Liver (tissue), 3 donors: ENCODE measurements at regions not wholly inside any gene's neighbourhood (a gene's known extent, or its start where the extent isn't known, plus 50 kb on each side); places are given as distances from the start of the nearest gene placed in this dataset.

Experiments used
- ATF3 ChIP-seq: IDR thresholded peaks from 2 replicates; pipeline ENCODE4 v1.6.1; 2016; ENCODE audit warnings: antibody characterized with exemption
- FOXA1 ChIP-seq: IDR thresholded peaks from 2 replicates; pipeline ENCODE4 v1.6.1; 2016; ENCODE audit warnings: antibody characterized with exemption
- JUND ChIP-seq, 2 donors: IDR thresholded peaks; 2 replicates each; pipeline ENCODE4 v1.6.1; 2016; ENCODE audit warnings: antibody characterized with exemption in 2 of 2
- RAD21 ChIP-seq, 2 donors: IDR thresholded peaks; 2 replicates each; pipeline ENCODE4 v1.6.1; 2016; ENCODE audit warnings: antibody characterized with exemption in 2 of 2, mild to moderate bottlenecking in 2 of 2
- SP1 ChIP-seq: IDR thresholded peaks from 2 replicates; pipeline ENCODE4 v1.6.1; 2018; ENCODE audit warnings: antibody characterized with exemption, mild to moderate bottlenecking
- TAF1 ChIP-seq: conservative IDR thresholded peaks from 2 replicates; pipeline ENCODE4 v1.6.1; 2016; ENCODE audit warnings: antibody characterized with exemption, mild to moderate bottlenecking
- YY1 ChIP-seq: IDR thresholded peaks from 2 replicates; pipeline ENCODE4 v1.6.1; 2016; ENCODE audit warnings: antibody characterized with exemption, mild to moderate bottlenecking
- TF ChIP-seq, protein P1 (sequence below): fragments of 150-350 bp; IDR thresholded peaks from 2 replicates; pipeline ENCODE4 v1.5.1; 2017; ENCODE audit warnings: improper control_type of control experiment, low read depth, low read length; ENCODE audit not compliant: missing input control
- TF ChIP-seq, protein P2 (sequence below): IDR thresholded peaks from 2 replicates; pipeline ENCODE4 v1.6.1; 2016; ENCODE audit warnings: antibody characterized with exemption
- donor health status: healthy.
- donor health status: healthy.

DNA sequence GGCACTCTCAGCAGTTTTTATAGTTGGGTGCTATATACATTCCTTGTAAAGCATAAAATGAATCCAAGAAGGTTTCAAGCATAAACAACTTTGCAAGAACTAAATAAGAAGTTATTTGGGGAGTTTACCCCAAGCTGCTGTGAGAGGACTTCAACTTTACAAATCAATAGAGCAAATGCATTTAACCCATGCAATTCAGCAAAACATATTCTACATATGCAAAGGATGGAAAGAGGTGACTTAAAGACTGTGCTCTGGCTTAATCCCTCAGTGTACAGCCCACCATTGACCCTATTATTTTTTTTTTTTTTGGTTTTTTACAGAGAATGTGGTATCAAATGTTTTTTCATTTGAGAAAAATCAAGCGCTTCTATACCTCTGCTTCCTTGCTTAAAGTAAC, 736.5 kb downstream of the CETN3 start:
- TF ChIP-seq, protein P1, sequence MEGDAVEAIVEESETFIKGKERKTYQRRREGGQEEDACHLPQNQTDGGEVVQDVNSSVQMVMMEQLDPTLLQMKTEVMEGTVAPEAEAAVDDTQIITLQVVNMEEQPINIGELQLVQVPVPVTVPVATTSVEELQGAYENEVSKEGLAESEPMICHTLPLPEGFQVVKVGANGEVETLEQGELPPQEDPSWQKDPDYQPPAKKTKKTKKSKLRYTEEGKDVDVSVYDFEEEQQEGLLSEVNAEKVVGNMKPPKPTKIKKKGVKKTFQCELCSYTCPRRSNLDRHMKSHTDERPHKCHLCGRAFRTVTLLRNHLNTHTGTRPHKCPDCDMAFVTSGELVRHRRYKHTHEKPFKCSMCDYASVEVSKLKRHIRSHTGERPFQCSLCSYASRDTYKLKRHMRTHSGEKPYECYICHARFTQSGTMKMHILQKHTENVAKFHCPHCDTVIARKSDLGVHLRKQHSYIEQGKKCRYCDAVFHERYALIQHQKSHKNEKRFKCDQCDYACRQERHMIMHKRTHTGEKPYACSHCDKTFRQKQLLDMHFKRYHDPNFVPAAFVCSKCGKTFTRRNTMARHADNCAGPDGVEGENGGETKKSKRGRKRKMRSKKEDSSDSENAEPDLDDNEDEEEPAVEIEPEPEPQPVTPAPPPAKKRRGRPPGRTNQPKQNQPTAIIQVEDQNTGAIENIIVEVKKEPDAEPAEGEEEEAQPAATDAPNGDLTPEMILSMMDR, result no peak
- TF ChIP-seq, protein P2, sequence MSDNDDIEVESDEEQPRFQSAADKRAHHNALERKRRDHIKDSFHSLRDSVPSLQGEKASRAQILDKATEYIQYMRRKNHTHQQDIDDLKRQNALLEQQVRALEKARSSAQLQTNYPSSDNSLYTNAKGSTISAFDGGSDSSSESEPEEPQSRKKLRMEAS, result no peak
- TF ChIP-seq SP1, result no peak
- no peak for TF ChIP-seq ATF3
- TF ChIP-seq JUND (IDR thresholded peaks at IDR 0.05), result no peak
- TF ChIP-seq RAD21 (IDR thresholded peaks at IDR 0.05), result no peak
- TF ChIP-seq TAF1, result no peak
- no peak for TF ChIP-seq FOXA1
- no peak for TF ChIP-seq YY1
